GM12875 (cell line): ENCODE measurements at regions not wholly inside any gene's neighbourhood (a gene's known extent, or its start where the extent isn't known, plus 50 kb on each side); places are given as distances from the start of the nearest gene placed in this dataset.

Experiments used
- H3K4me3 ChIP-seq: one replicate; pipeline ENCODE4 v1.5.1; 2011; ENCODE audit warnings: low read depth, low read length, control low read depth
- CTCF ChIP-seq: IDR thresholded peaks from 2 replicates; pipeline ENCODE4 v1.5.1; 2011; ENCODE audit warnings: low read depth, mild to moderate bottlenecking, control low read depth, inconsistent platforms, low read length, moderate library complexity, borderline replicate concordance; ENCODE audit not compliant: insufficient read depth

DNA sequence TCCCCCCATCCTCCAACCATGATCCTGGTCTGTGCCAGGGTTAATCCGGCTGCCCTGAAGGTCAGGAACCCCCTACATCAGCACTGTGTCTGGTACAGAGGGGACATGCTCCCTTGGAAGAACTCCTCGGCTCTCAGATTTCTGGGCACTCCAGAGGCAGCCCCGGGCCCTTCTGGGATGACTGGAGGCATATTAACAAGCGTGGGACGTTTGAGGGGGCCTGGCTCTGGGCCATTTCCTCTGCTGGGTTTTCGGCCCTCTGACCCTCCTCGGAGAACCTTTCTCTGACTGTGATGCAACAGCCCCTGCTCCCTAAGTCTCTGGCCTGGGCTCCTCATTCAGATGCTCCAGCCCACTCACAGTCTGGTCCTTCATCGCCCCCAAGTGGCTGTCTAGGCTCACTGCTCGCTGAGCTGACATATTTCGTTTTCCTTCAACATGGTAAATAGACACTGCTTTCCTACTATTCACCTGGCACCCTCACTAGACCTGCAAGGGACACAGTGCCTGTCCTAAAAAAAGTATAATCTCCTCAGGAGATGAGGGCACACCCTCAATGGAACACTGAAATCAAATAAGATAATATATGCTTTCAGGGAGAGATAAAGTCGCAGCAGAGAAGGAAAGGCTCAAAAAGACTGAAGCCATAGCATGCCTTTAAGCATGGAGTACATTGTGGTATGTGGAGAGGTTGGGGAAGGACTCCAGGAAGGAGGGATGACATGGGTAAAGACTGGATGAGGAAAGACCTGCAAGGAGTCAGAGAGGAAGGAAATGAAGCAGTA is 404.7 kb upstream of the TRPC7 start:
- H3K4me3 ChIP-seq, result no peak overlapping the region
- TF ChIP-seq CTCF, result peak; percentile 82

- no peak for TF ChIP-seq CTCF
- no peak overlapping the region for H3K4me3 ChIP-seq
Observed at GRCh38 chr5:136769093-136769492, 403.7 kb upstream of the TRPC7 start.

- TF ChIP-seq CTCF, result no peak
- no peak overlapping the region for H3K4me3 ChIP-seq
Observed at GRCh38 chr5:136768457-136768856, 403.1 kb upstream of the TRPC7 start.

DNA sequence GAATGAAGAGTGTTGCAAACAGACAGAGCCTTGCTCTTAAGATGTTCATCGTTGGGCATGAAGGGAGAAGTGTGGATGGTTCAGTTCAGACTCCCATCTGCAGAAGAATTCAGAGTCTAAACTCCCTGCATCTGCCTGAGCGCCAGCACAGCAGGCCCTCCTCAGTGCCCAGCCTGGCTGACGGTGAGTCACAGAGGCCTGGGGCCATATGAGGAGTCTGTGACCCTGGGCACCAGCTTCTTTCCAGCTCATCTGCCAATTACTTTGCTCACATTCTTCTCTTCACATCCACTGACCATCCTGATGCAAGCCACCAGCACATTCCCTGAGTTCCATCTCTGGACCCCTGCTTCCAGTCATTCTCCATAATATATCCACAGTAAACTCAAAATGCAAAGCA is 401.1 kb upstream of the TRPC7 start:
- TF ChIP-seq CTCF, result no peak
- no peak overlapping the region for H3K4me3 ChIP-seq

- H3K4me3 ChIP-seq, result no peak overlapping the region
- TF ChIP-seq CTCF, result no peak
Observed at GRCh38 chr5:136764601-136765000, 399.3 kb upstream of the TRPC7 start.

DNA sequence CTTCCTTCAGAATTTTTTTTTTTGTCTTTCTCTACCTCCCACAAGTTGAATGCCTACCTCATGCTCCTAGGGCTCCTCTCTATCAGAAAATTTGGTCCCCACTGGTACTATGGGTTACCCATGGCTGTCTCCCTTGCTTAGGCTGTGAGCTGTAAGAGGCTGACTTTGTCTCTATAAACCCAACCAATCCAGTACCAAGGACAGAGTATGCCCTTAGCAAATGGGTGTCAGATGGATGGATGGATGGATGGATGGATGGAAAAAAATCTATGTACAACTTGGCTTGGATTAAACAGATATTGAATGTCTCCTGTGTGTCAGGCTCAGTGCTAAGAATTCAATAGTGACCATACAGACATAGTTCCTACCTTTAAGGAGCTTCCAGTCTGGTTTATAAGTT is 398.2 kb upstream of the TRPC7 start:
- TF ChIP-seq CTCF, result no peak

GRCh38 chr5:136754216-136754615 is 388.9 kb upstream of the TRPC7 start:
- H3K4me3 ChIP-seq, result no peak overlapping the region
- no peak for TF ChIP-seq CTCF

More for the DNA sequence above, 398.2 kb upstream of the TRPC7 start:
- no peak overlapping the region for H3K4me3 ChIP-seq
